Adipocyte (in vitro differentiated cells): ENCODE measurements at regions not wholly inside any gene's neighbourhood (a gene's known extent, or its start where the extent isn't known, plus 50 kb on each side); places are given as distances from the start of the nearest gene placed in this dataset.

Experiments
- DNase-seq: peaks from one replicate; pipeline ENCODE4 v3.0.0-alpha.2; 2015; ENCODE audit warnings: low read depth
- H3K27me3 ChIP-seq: replicated peaks from 2 replicates; pipeline ENCODE4 v1.7.0; 2013; ENCODE audit warnings: mild to moderate bottlenecking, low read length, moderate library complexity; ENCODE audit not compliant: control insufficient read depth, insufficient read depth
- H3K36me3 ChIP-seq: 2 replicates; pipeline ENCODE4 v1.7.0; 2013; ENCODE audit warnings: low read length, mild to moderate bottlenecking, moderate library complexity; ENCODE audit not compliant: control insufficient read depth, insufficient read depth, severe bottlenecking
- H3K4me1 ChIP-seq: 2 replicates; pipeline ENCODE4 v1.7.0; 2013; ENCODE audit warnings: mild to moderate bottlenecking, low read length, moderate library complexity; ENCODE audit not compliant: control insufficient read depth, insufficient read depth
- H3K4me3 ChIP-seq: 2 replicates; pipeline ENCODE4 v1.7.0; 2013; ENCODE audit warnings: mild to moderate bottlenecking, low read length, moderate library complexity
- H3K9ac ChIP-seq: 2 replicates; pipeline ENCODE4 v1.7.0; 2013; ENCODE audit warnings: mild to moderate bottlenecking, low read length, moderate library complexity
- H3K9me3 ChIP-seq: 2 replicates; pipeline ENCODE4 v1.7.0; 2013; ENCODE audit warnings: mild to moderate bottlenecking, low read length, moderate library complexity; ENCODE audit not compliant: control insufficient read depth

DNA sequence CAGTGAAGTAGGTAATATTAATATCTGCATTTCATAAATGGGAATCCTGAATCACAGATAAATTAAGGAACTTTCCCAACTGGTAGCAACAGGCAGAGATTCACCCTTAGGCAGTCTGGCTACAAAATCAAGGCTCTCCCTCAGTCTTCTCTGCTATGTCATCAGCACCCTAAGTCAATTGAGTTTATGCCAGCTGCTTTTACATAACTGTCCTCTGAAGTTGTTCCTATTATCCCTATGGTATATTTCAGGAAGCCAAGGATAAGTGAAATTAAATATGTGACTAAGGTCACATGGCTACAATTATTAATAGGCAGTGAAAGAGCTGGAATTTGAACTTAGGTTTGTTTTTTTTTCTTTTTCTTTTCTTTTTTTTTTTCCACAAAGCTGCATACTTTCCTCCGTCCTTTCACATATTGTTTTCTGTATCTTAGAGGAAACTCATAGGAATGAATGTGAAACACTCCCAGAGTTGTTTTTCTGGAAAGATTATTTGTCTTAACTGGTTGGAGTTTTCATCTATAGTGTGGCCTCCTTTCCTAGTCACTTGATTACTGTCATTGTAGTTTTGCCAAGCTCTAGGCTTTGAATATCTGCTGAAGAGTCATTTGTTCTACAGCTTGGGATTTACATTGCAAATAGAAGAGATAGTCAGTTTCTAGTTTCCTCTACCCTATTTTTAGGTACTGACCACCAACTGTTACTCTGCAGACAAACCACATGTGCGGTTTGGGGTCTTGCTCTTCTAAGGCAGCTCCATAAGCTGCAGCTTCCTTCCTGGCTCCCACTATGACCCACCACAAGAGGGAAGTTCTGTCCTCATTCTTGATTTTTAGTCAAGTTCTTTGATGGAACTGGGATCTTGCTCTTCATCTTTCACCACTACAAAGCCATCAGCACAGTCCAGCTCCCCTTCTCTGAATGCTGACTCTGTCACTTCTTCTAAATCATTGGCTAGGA lies 338.0 kb upstream of the KIAA1217 start:
- H3K36me3 ChIP-seq = no peaks in the 10 kb centered on the region
- H3K27me3 ChIP-seq = no peaks in the 10 kb centered on the region
- no peak overlapping the region for H3K4me3 ChIP-seq
- no peaks in the 10 kb centered on the region for H3K4me1 ChIP-seq
- H3K9ac ChIP-seq = no peak overlapping the region
- no peaks in the 10 kb centered on the region for H3K9me3 ChIP-seq
- no peak for DNase-seq

DNA sequence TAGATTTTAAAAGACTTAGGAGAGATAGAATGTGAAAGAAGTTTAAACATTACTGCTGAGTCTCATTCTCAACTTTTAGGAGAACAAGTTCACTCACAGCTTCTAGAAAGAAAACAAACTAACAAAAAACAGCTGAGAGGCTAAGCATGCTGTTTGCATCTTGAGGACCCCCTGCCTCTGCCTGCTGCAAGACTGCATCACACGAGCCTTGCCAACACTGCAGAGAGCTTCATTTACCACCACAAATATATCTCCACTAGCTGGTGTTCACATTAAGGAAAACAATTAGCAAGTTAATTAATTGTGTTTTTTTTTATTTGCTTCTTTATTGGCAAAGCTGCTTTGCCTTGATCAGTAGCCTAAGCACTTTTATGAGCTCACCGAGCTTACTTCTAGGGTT lies 336.6 kb upstream of the KIAA1217 start:
- H3K4me1 ChIP-seq = no peaks in the 10 kb centered on the region
- no peak for DNase-seq
- H3K27me3 ChIP-seq = peaks cover 3% of the 10 kb centered on the region
- no peak overlapping the region for H3K9ac ChIP-seq
- no peaks in the 10 kb centered on the region for H3K36me3 ChIP-seq
- no peaks in the 10 kb centered on the region for H3K9me3 ChIP-seq
- no peak overlapping the region for H3K4me3 ChIP-seq

DNA sequence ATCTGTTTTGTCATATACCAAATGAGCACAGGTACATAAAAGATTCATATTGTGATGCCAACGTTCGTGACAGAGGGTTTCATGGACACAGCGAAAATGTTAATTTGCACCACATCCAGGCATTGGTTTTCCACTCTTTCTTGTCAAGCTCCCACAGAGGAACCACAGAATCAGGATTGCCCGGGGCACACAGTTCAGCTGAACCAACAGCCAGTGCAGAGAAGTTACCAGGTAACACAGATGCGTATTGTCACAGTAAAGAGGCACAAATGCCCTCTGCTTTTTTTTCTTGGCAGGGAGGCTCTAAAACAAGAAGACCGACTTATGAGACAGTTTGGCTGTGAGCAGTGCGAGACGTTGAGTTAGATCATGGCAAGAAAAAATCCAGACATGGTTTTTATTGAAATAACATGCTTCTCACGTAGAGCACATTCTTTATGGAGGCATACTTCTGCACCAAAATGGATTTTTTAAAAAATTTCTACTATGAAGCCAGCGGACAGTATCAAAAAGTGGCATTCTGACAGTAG lies 331.1 kb upstream of the KIAA1217 start:
- no peak overlapping the region for H3K9ac ChIP-seq
- no peaks in the 10 kb centered on the region for H3K36me3 ChIP-seq
- no peak for DNase-seq
- H3K4me1 ChIP-seq = no peaks in the 10 kb centered on the region
- H3K27me3 ChIP-seq = peaks cover 3% of the 10 kb centered on the region
- no peak overlapping the region for H3K4me3 ChIP-seq
- H3K9me3 ChIP-seq = no peaks in the 10 kb centered on the region

DNA sequence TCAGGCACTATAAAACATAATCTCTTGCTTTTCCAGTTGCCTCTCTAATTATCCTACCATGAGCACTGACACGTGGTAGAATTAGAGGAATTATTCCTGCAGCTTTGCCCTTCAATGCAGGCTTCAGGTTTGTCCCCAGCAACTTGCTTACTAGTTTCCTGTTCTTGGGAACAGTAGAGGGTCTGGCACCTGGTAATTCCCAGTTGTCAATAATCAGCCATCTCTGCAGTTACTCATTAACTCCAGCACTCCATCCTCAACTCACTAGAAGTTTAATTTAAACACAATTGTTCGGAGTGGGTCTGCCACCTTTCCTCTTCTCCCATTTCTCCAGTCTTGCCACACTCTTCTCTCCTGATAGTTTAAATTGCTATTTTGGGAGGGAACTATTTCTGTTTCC lies 324.3 kb upstream of the KIAA1217 start:
- H3K4me1 ChIP-seq = no peaks in the 10 kb centered on the region
- H3K9me3 ChIP-seq = no peaks in the 10 kb centered on the region
- H3K4me3 ChIP-seq = no peak overlapping the region
- DNase-seq = no peak
- H3K9ac ChIP-seq = no peak overlapping the region
- no peaks in the 10 kb centered on the region for H3K27me3 ChIP-seq
- no peaks in the 10 kb centered on the region for H3K36me3 ChIP-seq

DNA sequence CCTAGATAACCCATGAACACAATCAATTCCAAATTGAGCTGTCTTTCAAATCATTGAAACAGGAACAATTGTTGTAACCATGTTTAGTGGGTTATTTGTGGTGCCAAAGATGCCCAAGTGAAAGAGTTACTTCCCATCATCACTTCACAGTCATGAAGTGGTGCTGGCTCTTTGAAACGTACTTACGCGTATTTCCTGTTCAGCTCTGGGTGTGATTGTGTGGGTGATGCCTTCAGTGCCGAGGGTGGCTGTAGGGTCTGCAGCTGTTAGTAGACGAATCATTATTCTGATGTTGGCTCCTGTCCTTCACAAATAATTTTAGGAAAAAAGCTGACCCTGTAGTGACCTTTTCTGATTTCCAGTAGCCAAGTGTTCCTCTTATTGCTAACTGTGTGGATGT lies 323.1 kb upstream of the KIAA1217 start:
- no peaks in the 10 kb centered on the region for H3K4me1 ChIP-seq
- no peak for DNase-seq
- no peaks in the 10 kb centered on the region for H3K27me3 ChIP-seq
- no peaks in the 10 kb centered on the region for H3K36me3 ChIP-seq
- no peak overlapping the region for H3K4me3 ChIP-seq
- no peak overlapping the region for H3K9ac ChIP-seq
- H3K9me3 ChIP-seq = no peaks in the 10 kb centered on the region

DNA sequence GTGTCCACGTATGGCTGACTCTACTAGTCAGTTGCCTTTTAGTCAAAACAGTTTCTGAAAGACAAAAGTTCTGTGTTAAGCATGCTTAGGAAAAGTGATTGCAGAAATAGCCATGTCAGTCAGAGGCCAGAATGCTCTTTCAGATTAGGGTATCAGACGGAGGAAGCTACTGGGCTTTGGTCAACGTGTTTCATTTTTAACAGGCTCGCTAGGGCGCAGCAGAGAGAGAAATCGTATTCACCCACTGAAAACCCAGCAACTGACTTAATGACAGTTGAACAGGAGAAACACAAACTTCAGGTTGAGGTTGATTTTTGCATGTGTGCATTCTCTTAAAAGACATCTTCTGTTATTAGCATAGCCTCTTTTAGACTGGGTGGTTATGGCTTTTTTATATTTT lies 322.6 kb upstream of the KIAA1217 start:
- no peak for DNase-seq

DNA sequence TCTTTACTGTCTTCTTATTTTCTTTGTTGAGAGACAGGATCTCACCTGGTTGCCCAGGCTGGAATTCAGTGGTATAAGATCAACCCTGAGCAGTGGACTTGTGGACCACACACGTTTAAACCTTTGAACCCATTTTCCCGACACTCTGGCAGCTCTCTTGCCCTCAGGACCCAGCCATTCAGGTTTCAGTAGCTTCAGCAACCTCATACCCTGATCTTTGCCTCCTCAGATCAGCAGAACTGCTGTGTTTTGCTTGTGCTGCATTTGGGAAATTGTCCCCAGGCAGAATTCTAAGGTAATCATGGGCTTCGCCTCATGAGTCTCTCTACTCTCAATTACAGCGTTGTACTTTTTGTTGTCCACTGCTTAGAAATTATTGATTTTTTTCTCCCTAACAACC lies 317.6 kb upstream of the KIAA1217 start:
- Histone ChIP-seq H3K36me3 (no peaks in the 10 kb centered on the region), H3K4me3 (no peak overlapping the region), H3K9me3 (no peaks in the 10 kb centered on the region), H3K9ac (no peak overlapping the region), H3K4me1 (no peaks in the 10 kb centered on the region), H3K27me3 (no peaks in the 10 kb centered on the region)
- DNase-seq = no peak

More for the DNA sequence above, 322.6 kb upstream of the KIAA1217 start:
- H3K9ac ChIP-seq = no peak overlapping the region
- no peak overlapping the region for H3K4me3 ChIP-seq
- H3K36me3 ChIP-seq = no peaks in the 10 kb centered on the region
- H3K4me1 ChIP-seq = no peaks in the 10 kb centered on the region
- no peaks in the 10 kb centered on the region for H3K9me3 ChIP-seq
- H3K27me3 ChIP-seq = no peaks in the 10 kb centered on the region

DNA sequence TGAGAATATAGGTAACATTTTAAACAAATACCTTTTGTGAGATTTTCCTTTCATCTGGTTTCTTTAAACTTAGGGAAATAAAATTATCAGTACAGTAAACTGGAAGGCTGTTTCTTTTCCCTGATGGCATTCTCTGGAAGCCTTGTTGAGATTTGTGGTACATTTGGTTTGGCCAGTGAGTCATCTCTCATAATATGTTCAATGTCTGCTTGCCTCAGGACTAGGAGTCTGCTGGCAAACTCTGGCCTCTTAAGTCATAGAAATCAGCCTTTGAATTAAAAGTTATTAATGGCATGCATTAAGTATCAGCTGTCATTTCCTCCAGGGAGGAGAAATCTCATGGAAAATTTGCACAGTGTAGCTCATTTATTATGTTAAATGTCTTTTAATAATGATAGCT lies 316.6 kb upstream of the KIAA1217 start:
- Histone ChIP-seq H3K36me3 (no peaks in the 10 kb centered on the region), H3K9me3 (no peaks in the 10 kb centered on the region), H3K27me3 (no peaks in the 10 kb centered on the region), H3K4me3 (no peak overlapping the region), H3K9ac (no peak overlapping the region), H3K4me1 (no peaks in the 10 kb centered on the region)
- no peak for DNase-seq

DNA sequence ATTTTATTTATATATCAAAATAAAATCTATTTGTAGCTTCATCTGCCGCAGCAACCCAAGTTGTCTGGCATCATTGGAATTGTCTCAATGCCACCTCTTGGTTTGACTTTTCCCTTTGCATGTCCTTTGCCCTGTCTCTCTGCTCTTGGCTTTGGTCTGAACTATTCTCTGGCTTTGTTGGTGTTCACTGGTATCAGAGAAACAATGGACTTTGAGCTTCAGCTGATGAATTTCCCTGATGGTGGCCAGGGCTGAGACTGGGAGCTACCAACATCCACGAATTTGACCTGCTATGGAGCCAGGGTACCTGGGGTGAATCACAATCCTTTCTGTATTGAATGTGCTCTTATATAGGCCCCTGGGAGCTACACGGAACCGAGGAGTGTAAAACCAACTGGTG lies 311.7 kb upstream of the KIAA1217 start:
- Histone ChIP-seq H3K4me3 (no peak overlapping the region), H3K9ac (no peak overlapping the region), H3K4me1 (no peaks in the 10 kb centered on the region), H3K36me3 (no peaks in the 10 kb centered on the region), H3K9me3 (no peaks in the 10 kb centered on the region), H3K27me3 (no peaks in the 10 kb centered on the region)
- DNase-seq = no peak

DNA sequence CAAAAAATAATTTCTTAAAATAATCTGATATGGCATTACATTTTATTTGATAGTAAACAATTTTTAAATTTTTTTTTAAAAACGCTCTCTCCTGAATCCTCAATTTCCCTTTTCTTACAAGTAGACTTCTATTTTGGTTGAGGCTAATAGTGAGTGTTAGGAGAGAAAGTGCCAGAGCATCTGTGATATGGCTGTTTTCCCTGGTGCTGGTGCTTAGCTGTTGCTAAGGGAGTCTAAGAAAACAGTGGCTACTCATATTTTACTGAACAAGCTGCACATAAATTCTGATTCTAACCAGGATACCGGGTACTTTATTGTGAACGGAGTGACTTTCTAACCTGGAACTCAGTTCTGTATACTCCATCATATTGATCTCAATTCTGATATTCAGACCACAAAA lies 311.1 kb upstream of the KIAA1217 start:
- Histone ChIP-seq H3K36me3 (no peaks in the 10 kb centered on the region), H3K9me3 (no peaks in the 10 kb centered on the region), H3K27me3 (no peaks in the 10 kb centered on the region), H3K9ac (no peak overlapping the region), H3K4me1 (no peaks in the 10 kb centered on the region), H3K4me3 (no peak overlapping the region)
- no peak for DNase-seq

DNA sequence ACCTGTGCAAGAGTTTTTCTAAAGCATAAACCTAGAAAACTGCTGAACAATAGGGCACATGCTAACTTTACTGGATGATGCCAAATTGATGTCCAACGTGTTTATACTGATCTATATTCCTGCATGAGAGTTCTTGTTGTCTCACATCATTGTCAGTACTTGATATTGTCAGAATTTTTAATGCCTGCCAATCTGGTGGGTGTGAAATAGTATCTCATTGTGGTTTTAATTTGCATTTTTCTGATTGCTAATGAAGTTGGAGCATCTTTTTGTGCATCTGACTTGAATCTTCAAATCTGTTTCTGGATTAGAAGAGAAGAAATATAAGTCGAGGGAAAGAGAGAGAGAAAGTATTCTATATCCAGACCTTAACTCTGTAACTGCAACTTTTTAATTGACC lies 309.8 kb upstream of the KIAA1217 start:
- no peak overlapping the region for H3K9ac ChIP-seq
- H3K4me1 ChIP-seq = no peaks in the 10 kb centered on the region
- no peak for DNase-seq
- H3K27me3 ChIP-seq = no peaks in the 10 kb centered on the region
- no peaks in the 10 kb centered on the region for H3K36me3 ChIP-seq
- no peaks in the 10 kb centered on the region for H3K9me3 ChIP-seq
- no peak overlapping the region for H3K4me3 ChIP-seq
